ENCODE measurements at regions not wholly inside any gene's neighbourhood (a gene's known extent, or its start where the extent isn't known, plus 50 kb on each side); places are given as distances from the start of the nearest gene placed in this dataset.
"Not testable (repeated sequence)": the region's sequence is repeated elsewhere in the genome, so short reads cannot be mapped to it uniquely, and the experiment has no call there.

- TF ChIP-seq CTCF (IDR thresholded peaks at IDR 0.05; ENCODE audit: insufficient read depth, low read length, poor library complexity, severe bottlenecking); EZH2phosphoT487 (conservative IDR thresholded peaks at IDR 0.05; ENCODE audit: low read length): not testable (repeated sequence)
These were observed 97.8 kb upstream of the FOXD4L5 start for GRCh38 chr9:65382701-65383318.
